Superior temporal gyrus (tissue), 1 donor: ENCODE measurements at regions not wholly inside any gene's neighbourhood (a gene's known extent, or its start where the extent isn't known, plus 50 kb on each side); places are given as distances from the start of the nearest gene placed in this dataset.

Experiments used
- DNase-seq: peaks from one replicate; pipeline ENCODE4 v3.0.0-alpha.2; 2016; ENCODE audit errors: extremely low spot score

GRCh38 chr20:23279836-23280235 is 70.8 kb upstream of the NXT1 start:
- DNase-seq: no peak

GRCh38 chr20:23278172-23278571 is 72.4 kb upstream of the NXT1 start:
- DNase-seq: no peak

GRCh38 chr20:23277316-23277715 is 73.3 kb upstream of the NXT1 start:
- no peak for DNase-seq

GRCh38 chr20:23273776-23274175 is 76.8 kb upstream of the NXT1 start:
- no peak for DNase-seq

- no peak for DNase-seq
Measured at GRCh38 chr20:23272176-23273029, 78.2 kb upstream of the NXT1 start.

- no peak for DNase-seq
Measured at GRCh38 chr20:23270382-23270911, 80.1 kb upstream of the NXT1 start.

- no peak for DNase-seq
Measured at GRCh38 chr20:23269954-23270353, 80.6 kb upstream of the NXT1 start.

- no peak for DNase-seq
Measured at GRCh38 chr20:23268792-23269354, 81.7 kb upstream of the NXT1 start.

- DNase-seq: no peak
Measured at GRCh38 chr20:23267909-23268308, 82.7 kb upstream of the NXT1 start.

GRCh38 chr20:23266530-23267398 is 83.8 kb upstream of the NXT1 start:
- DNase-seq: no peak

- no peak for DNase-seq
Measured at GRCh38 chr20:23265226-23265625, 85.4 kb upstream of the NXT1 start.

- DNase-seq: no peak
Measured at GRCh38 chr20:23264545-23264944, 86.0 kb upstream of the NXT1 start.

- no peak for DNase-seq
Measured at GRCh38 chr20:23260181-23260840, 90.3 kb upstream of the NXT1 start.

- no peak for DNase-seq
Measured at GRCh38 chr20:23258747-23259121, 91.9 kb upstream of the NXT1 start.

GRCh38 chr20:23257848-23258746 is 92.5 kb upstream of the NXT1 start:
- no peak for DNase-seq

- no peak for DNase-seq
Measured at GRCh38 chr20:23257106-23257761, 93.4 kb upstream of the NXT1 start.

GRCh38 chr20:23255716-23256385 is 94.7 kb upstream of the NXT1 start:
- no peak for DNase-seq

GRCh38 chr20:23255106-23255505 is 95.5 kb upstream of the NXT1 start:
- DNase-seq: no peak

- DNase-seq: no peak
Measured at GRCh38 chr20:23254505-23254904, 96.1 kb upstream of the NXT1 start.

- DNase-seq: no peak
Measured at GRCh38 chr20:23254034-23254433, 96.6 kb upstream of the NXT1 start.
